Astrocyte of the spinal cord (primary cell): ENCODE measurements at regions not wholly inside any gene's neighbourhood (a gene's known extent, or its start where the extent isn't known, plus 50 kb on each side); places are given as distances from the start of the nearest gene placed in this dataset.

ENCODE experiments used
- DNase-seq: peaks from one replicate; pipeline ENCODE4 v3.0.0; 2011; ENCODE audit warnings: low read depth, low spot score
- H3K4me3 ChIP-seq: 2 replicates; pipeline ENCODE4 v1.5.1; 2011; ENCODE audit warnings: low read depth, mild to moderate bottlenecking, low read length, moderate library complexity
- CTCF ChIP-seq: IDR thresholded peaks from 2 replicates; pipeline ENCODE4 v1.5.1; 2012; ENCODE audit warnings: low read depth, mild to moderate bottlenecking, low read length, inconsistent platforms
- in situ Hi-C: cut with HindIII; loops from 2 replicates; pipeline ENCODE4 v1.10.0; 2017; ENCODE audit warnings: low sequenced_read_pairs

- in situ Hi-C loops = no loop called here
- TF ChIP-seq CTCF = no peak
- no peak overlapping the region for H3K4me3 ChIP-seq
- DNase-seq = no peak
Observed at GRCh38 chr13:55229906-55230569, 1910.7 kb upstream of the PRR20A start.

GRCh38 chr13:55230570-55230908 is 1910.2 kb upstream of the PRR20A start:
- no peak for DNase-seq
- H3K4me3 ChIP-seq = no peak overlapping the region
- in situ Hi-C loops = no loop called here
- TF ChIP-seq CTCF = no peak

- no peak for DNase-seq
- no peak overlapping the region for H3K4me3 ChIP-seq
- no peak for TF ChIP-seq CTCF
- in situ Hi-C loops = no loop called here
Observed at GRCh38 chr13:55234311-55234710, 1906.4 kb upstream of the PRR20A start.

GRCh38 chr13:55245005-55245644 is 1895.6 kb upstream of the PRR20A start:
- H3K4me3 ChIP-seq = no peak overlapping the region
- DNase-seq = no peak
- TF ChIP-seq CTCF = peak; percentile 9
- in situ Hi-C loops = no loop called here

GRCh38 chr13:55255236-55255635 is 1885.5 kb upstream of the PRR20A start:
- no peak for TF ChIP-seq CTCF
- DNase-seq = no peak
- in situ Hi-C loops = no loop called here
- H3K4me3 ChIP-seq = no peak overlapping the region

- DNase-seq = no peak
- H3K4me3 ChIP-seq = no peak overlapping the region
- TF ChIP-seq CTCF = no peak
- in situ Hi-C loops = no loop called here
Observed at GRCh38 chr13:55263045-55263444, 1877.7 kb upstream of the PRR20A start.
